Karpas-422 (cell line): ENCODE measurements at regions not wholly inside any gene's neighbourhood (a gene's known extent, or its start where the extent isn't known, plus 50 kb on each side); places are given as distances from the start of the nearest gene placed in this dataset.
"Not testable (repeated sequence)": the region's sequence is repeated elsewhere in the genome, so short reads cannot be mapped to it uniquely, and the experiment has no call there.

ENCODE experiments used
- DNase-seq: peaks from one replicate; pipeline ENCODE4 v3.0.0-alpha.2; 2015
- H2AFZ ChIP-seq: fragments of 200-600 bp; sonication (generic); 2 replicates; pipeline ENCODE4 v1.6.1; 2014; ENCODE audit warnings: antibody characterized with exemption, low read length, mixed read lengths
- H3K27ac ChIP-seq: fragments of 200-600 bp; sonication (generic); 2 replicates; pipeline ENCODE4 v1.5.1; 2014; ENCODE audit warnings: mild to moderate bottlenecking, low read length, moderate library complexity
- H3K27me3 ChIP-seq: fragments of 200-600 bp; sonication (generic); 2 replicates; pipeline ENCODE4 v1.6.1; 2014; ENCODE audit warnings: low read length, mixed read lengths
- H3K36me3 ChIP-seq: fragments of 200-600 bp; sonication (generic); 2 replicates; pipeline ENCODE4 v1.6.1; 2014; ENCODE audit warnings: low read length, mixed read lengths; ENCODE audit not compliant: insufficient read depth
- H3K4me1 ChIP-seq: fragments of 200-600 bp; sonication (generic); 2 replicates; pipeline ENCODE4 v1.6.1; 2014; ENCODE audit warnings: mild to moderate bottlenecking, low read length, mixed read lengths
- H3K4me2 ChIP-seq: fragments of 200-600 bp; sonication (generic); 2 replicates; pipeline ENCODE4 v1.6.1; 2014; ENCODE audit warnings: low read length, low read depth, mild to moderate bottlenecking; ENCODE audit not compliant: poor library complexity, severe bottlenecking
- H3K4me3 ChIP-seq: fragments of 200-600 bp; sonication (generic); 2 replicates; pipeline ENCODE4 v1.5.1; 2014; ENCODE audit warnings: mild to moderate bottlenecking, antibody characterized with exemption, low read length, mixed read lengths
- H3K79me2 ChIP-seq: fragments of 200-600 bp; sonication (generic); 2 replicates; pipeline ENCODE4 v1.6.1; 2014; ENCODE audit warnings: mild to moderate bottlenecking, low read length, mixed read lengths
- H3K9ac ChIP-seq: fragments of 200-600 bp; sonication (generic); 2 replicates; pipeline ENCODE4 v1.6.0; 2014; ENCODE audit warnings: low read length
- H3K9me2 ChIP-seq: fragments of 200-600 bp; sonication (generic), shearing (Covaris generic); replicated peaks from 2 replicates; pipeline ENCODE4 v1.6.0; 2014; ENCODE audit warnings: mild to moderate bottlenecking, low read length, moderate library complexity; ENCODE audit not compliant: insufficient read depth
- H3K9me3 ChIP-seq: fragments of 300-700, 200-600 bp; sonication (generic); 2 replicates; pipeline ENCODE4 v1.6.1; 2014; ENCODE audit warnings: low read length, mixed read lengths
- H4K20me1 ChIP-seq: fragments of 200-600 bp; sonication (generic); 2 replicates; pipeline ENCODE4 v1.6.1; 2014; ENCODE audit warnings: mild to moderate bottlenecking, antibody characterized with exemption, low read length, low read depth; ENCODE audit not compliant: insufficient read depth

GRCh38 chr18:57881818-57882413, 78.8 kb upstream of the ATP8B1 start:
- no peaks in the 10 kb centered on the region for H3K9me3 ChIP-seq

DNA sequence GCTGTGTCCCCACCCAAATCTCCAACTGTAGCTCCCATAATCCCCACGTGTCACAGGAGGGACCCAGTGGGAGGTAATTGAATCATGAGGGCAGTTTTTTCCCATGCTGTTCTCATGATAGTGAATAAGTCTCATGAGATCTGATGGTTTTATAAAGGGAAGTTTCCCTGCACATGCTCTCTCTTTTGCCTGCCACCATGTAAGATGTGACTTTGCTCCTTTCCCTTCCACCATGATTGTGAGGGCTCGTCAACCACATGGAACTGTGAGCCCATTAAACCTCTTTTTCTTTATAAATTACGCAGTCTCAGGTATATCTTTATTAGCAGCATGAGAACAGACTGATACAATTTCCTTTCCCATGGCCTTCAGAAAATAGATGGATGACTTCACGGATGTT, 76.8 kb upstream of the ATP8B1 start:
- H2AFZ ChIP-seq, H3K36me3 ChIP-seq, H3K27ac ChIP-seq, H3K9me3 ChIP-seq, H3K4me1 ChIP-seq, H3K9me2 ChIP-seq, DNase-seq, H3K27me3 ChIP-seq, H3K9ac ChIP-seq, H3K4me2 ChIP-seq, H4K20me1 ChIP-seq, H3K79me2 ChIP-seq, H3K4me3 ChIP-seq: not testable (repeated sequence)

More at GRCh38 chr18:57881818-57882413, 78.8 kb upstream of the ATP8B1 start:
- H3K9ac ChIP-seq: no peak overlapping the region
- H3K4me1 ChIP-seq: no peaks in the 10 kb centered on the region
- no peaks in the 10 kb centered on the region for H3K79me2 ChIP-seq
- no peaks in the 10 kb centered on the region for H3K36me3 ChIP-seq
- H3K27me3 ChIP-seq: peaks cover 3% of the 10 kb centered on the region; the same call in 1 of the 2 replicates
- H3K4me2 ChIP-seq: no peak overlapping the region
- H3K4me3 ChIP-seq: no peak overlapping the region
- no peak overlapping the region for H2AFZ ChIP-seq
- H3K9me2 ChIP-seq: no peaks in the 10 kb centered on the region
- peak; percentile 86 for DNase-seq
- H3K27ac ChIP-seq: no peak overlapping the region
- no peaks in the 10 kb centered on the region for H4K20me1 ChIP-seq

DNA sequence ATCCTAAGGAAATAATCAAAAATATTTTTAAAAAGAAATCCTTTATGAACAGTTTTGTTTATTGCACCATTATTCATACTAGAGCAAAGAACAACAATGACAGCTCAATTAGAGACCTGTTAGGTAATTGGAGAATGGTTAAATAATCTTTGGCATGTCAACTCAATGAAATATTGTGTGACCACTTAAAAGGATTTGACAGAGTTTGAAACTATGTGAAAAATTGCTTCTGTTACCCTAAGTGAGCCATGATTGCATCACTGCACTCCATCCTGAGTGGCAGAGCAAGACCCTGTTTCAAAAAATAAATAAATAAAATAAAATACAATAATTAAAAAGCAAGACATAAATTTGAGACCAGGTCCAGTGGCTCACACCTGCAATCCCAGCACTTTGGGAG, 66.1 kb upstream of the ATP8B1 start:
- H3K9me2 ChIP-seq: no peaks in the 10 kb centered on the region
- no peak overlapping the region for H3K4me2 ChIP-seq
- H3K9ac ChIP-seq: no peak overlapping the region
- H3K36me3 ChIP-seq: no peaks in the 10 kb centered on the region
- H2AFZ ChIP-seq: no peak overlapping the region
- DNase-seq: no peak
- no peak overlapping the region for H3K4me3 ChIP-seq
- no peaks in the 10 kb centered on the region for H3K79me2 ChIP-seq
- H3K4me1 ChIP-seq: peaks cover 7% of the 10 kb centered on the region
- no peak overlapping the region for H3K27ac ChIP-seq
- H3K27me3 ChIP-seq: no peaks in the 10 kb centered on the region
- no peaks in the 10 kb centered on the region for H4K20me1 ChIP-seq
- no peaks in the 10 kb centered on the region; the same call in none of the 2 replicates for H3K9me3 ChIP-seq

GRCh38 chr18:57866355-57866754, 63.2 kb upstream of the ATP8B1 start:
- Histone ChIP-seq H3K79me2 (no peaks in the 10 kb centered on the region), H3K27ac (no peak overlapping the region), H3K9me3 (no peaks in the 10 kb centered on the region), H3K4me1 (peaks cover 7% of the 10 kb centered on the region), H2AFZ (no peak overlapping the region), H3K4me2 (no peak overlapping the region), H3K36me3 (no peaks in the 10 kb centered on the region), H4K20me1 (no peaks in the 10 kb centered on the region), H3K9ac (no peak overlapping the region), H3K9me2 (no peaks in the 10 kb centered on the region), H3K27me3 (no peaks in the 10 kb centered on the region), H3K4me3 (no peak overlapping the region)
- no peak for DNase-seq

- Histone ChIP-seq H3K36me3 (no peaks in the 10 kb centered on the region), H3K4me1 (peaks cover 7% of the 10 kb centered on the region), H2AFZ (no peak overlapping the region), H3K9me3 (no peaks in the 10 kb centered on the region), H3K27ac (no peak overlapping the region), H3K9ac (no peak overlapping the region), H4K20me1 (no peaks in the 10 kb centered on the region), H3K79me2 (no peaks in the 10 kb centered on the region), H3K4me2 (no peak overlapping the region), H3K4me3 (no peak overlapping the region), H3K9me2 (no peaks in the 10 kb centered on the region), H3K27me3 (no peaks in the 10 kb centered on the region)
- DNase-seq: no peak
These were observed 61.6 kb upstream of the ATP8B1 start for GRCh38 chr18:57864615-57865121.

GRCh38 chr18:57863706-57864105, 60.6 kb upstream of the ATP8B1 start:
- Histone ChIP-seq H3K9me2 (no peaks in the 10 kb centered on the region), H3K36me3 (no peaks in the 10 kb centered on the region), H4K20me1 (no peaks in the 10 kb centered on the region), H3K4me2 (no peak overlapping the region), H3K27me3 (no peaks in the 10 kb centered on the region), H3K4me1 (peaks cover 7% of the 10 kb centered on the region), H2AFZ (no peak overlapping the region), H3K27ac (no peak overlapping the region), H3K4me3 (no peak overlapping the region), H3K79me2 (no peaks in the 10 kb centered on the region), H3K9ac (no peak overlapping the region), H3K9me3 (no peaks in the 10 kb centered on the region)
- DNase-seq: no peak

GRCh38 chr18:57859314-57859713, 56.2 kb upstream of the ATP8B1 start:
- no peaks in the 10 kb centered on the region for H3K9me3 ChIP-seq
- H3K79me2 ChIP-seq: no peaks in the 10 kb centered on the region
- no peak overlapping the region for H3K27ac ChIP-seq
- H3K36me3 ChIP-seq: no peaks in the 10 kb centered on the region
- H2AFZ ChIP-seq: no peak overlapping the region
- no peaks in the 10 kb centered on the region for H3K9me2 ChIP-seq
- DNase-seq: peak; percentile 73
- no peaks in the 10 kb centered on the region for H3K4me1 ChIP-seq
- no peak overlapping the region for H3K4me2 ChIP-seq
- H3K4me3 ChIP-seq: no peak overlapping the region
- no peak overlapping the region for H3K9ac ChIP-seq
- 0 out of 2 replicates have a peak, but pooled peaks cover 2% of the 10 kb centered on the region for H3K27me3 ChIP-seq
- H4K20me1 ChIP-seq: no peaks in the 10 kb centered on the region

GRCh38 chr18:57856557-57857280, 53.6 kb upstream of the ATP8B1 start:
- no peak for DNase-seq
- Histone ChIP-seq H3K79me2 (no peaks in the 10 kb centered on the region), H3K4me2 (no peak overlapping the region), H3K9me2 (no peaks in the 10 kb centered on the region), H2AFZ (no peak overlapping the region), H3K9me3 (no peaks in the 10 kb centered on the region), H3K4me3 (no peak overlapping the region), H4K20me1 (no peaks in the 10 kb centered on the region), H3K27me3 (0 out of 2 replicates have a peak, but pooled peaks cover 2% of the 10 kb centered on the region), H3K27ac (no peak overlapping the region), H3K36me3 (no peaks in the 10 kb centered on the region), H3K4me1 (no peaks in the 10 kb centered on the region), H3K9ac (no peak overlapping the region)
